Neuronal stem cell (in vitro differentiated cells): ENCODE measurements at regions not wholly inside any gene's neighbourhood (a gene's known extent, or its start where the extent isn't known, plus 50 kb on each side); places are given as distances from the start of the nearest gene placed in this dataset.

ENCODE experiments used
- DNase-seq: peaks from one replicate; pipeline ENCODE4 v3.0.0-alpha.2; 2013; ENCODE audit warnings: low spot score
- H2AFZ ChIP-seq: one replicate; pipeline ENCODE4 v1.6.1; 2013; ENCODE audit warnings: mild to moderate bottlenecking, low read length, inconsistent platforms
- H2AK5ac ChIP-seq: 2 replicates; pipeline ENCODE4 v1.6.1; 2013; ENCODE audit warnings: low read depth, mild to moderate bottlenecking, inconsistent platforms, low read length, moderate library complexity, mixed read lengths
- H2BK120ac ChIP-seq: 2 replicates; pipeline ENCODE4 v1.6.1; 2013; ENCODE audit warnings: low read depth, mild to moderate bottlenecking, inconsistent platforms, low read length, moderate library complexity, mixed read lengths
- H2BK12ac ChIP-seq: one replicate; pipeline ENCODE4 v1.6.1; 2013; ENCODE audit warnings: low read length, inconsistent platforms
- H2BK15ac ChIP-seq: 2 replicates; pipeline ENCODE4 v1.6.1; 2013; ENCODE audit warnings: mild to moderate bottlenecking, low read length, inconsistent platforms, mixed read lengths
- H2BK5ac ChIP-seq: one replicate; pipeline ENCODE4 v1.6.1; 2013; ENCODE audit warnings: inconsistent platforms, mild to moderate bottlenecking, low read length, moderate library complexity
- H3K14ac ChIP-seq: one replicate; pipeline ENCODE4 v1.6.1; 2013; ENCODE audit warnings: low read length, inconsistent platforms
- H3K18ac ChIP-seq: 2 replicates; pipeline ENCODE4 v1.6.1; 2013; ENCODE audit warnings: low read length, inconsistent platforms
- H3K23ac ChIP-seq: 2 replicates; pipeline ENCODE4 v1.6.1; 2013; ENCODE audit warnings: low read depth, mild to moderate bottlenecking, mixed read lengths, low read length, inconsistent platforms; ENCODE audit not compliant: poor library complexity
- H3K27ac ChIP-seq: replicated peaks from 3 replicates; pipeline ENCODE4 v1.5.1; 2013; ENCODE audit warnings: low read length, inconsistent platforms
- H3K27me3 ChIP-seq, 3 experiments: 2 replicates each; pipeline ENCODE4 v1.6.1; 2013; ENCODE audit warnings: low read length in 3 of 3, mild to moderate bottlenecking in 2 of 3, inconsistent platforms in 1 of 3, low read depth in 1 of 3, mixed read lengths in 1 of 3, moderate library complexity in 1 of 3; ENCODE audit not compliant: control insufficient read depth in 3 of 3, insufficient read depth in 3 of 3
- H3K36me3 ChIP-seq, 2 donors: replicated peaks in 1 of 2; 2 replicates each; pipeline ENCODE4 v1.6.1; 2013; ENCODE audit warnings: low read length in 2 of 2; ENCODE audit not compliant: control insufficient read depth in 2 of 2, insufficient read depth in 2 of 2
- H3K4ac ChIP-seq: 2 replicates; pipeline ENCODE4 v1.6.1; 2013; ENCODE audit warnings: inconsistent platforms, mild to moderate bottlenecking, low read length, moderate library complexity
- H3K4me1 ChIP-seq, 2 donors: 1 replicate in 1 of 2; 2 replicates in 1 of 2; pipeline ENCODE4 v1.6.1; 2013; ENCODE audit warnings: low read length in 2 of 2, low read depth in 1 of 2; ENCODE audit not compliant: control insufficient read depth in 2 of 2, insufficient read depth in 1 of 2
- H3K4me2 ChIP-seq: one replicate; pipeline ENCODE4 v1.6.1; 2013; ENCODE audit warnings: mild to moderate bottlenecking, low read length, inconsistent platforms; ENCODE audit not compliant: insufficient read depth, poor library complexity, severe bottlenecking
- H3K4me3 ChIP-seq, 2 donors: 2 replicates each; pipeline ENCODE4 v1.5.1; 2013; ENCODE audit warnings: low read length in 2 of 2, mild to moderate bottlenecking in 2 of 2, inconsistent platforms in 1 of 2, moderate library complexity in 1 of 2
- H3K79me1 ChIP-seq: one replicate; pipeline ENCODE4 v1.6.1; 2013; ENCODE audit warnings: low read depth, mild to moderate bottlenecking, inconsistent platforms, low read length, moderate library complexity
- H3K9ac ChIP-seq: one replicate; pipeline ENCODE4 v1.6.1; 2013; ENCODE audit warnings: mild to moderate bottlenecking, low read depth, low read length, inconsistent platforms; ENCODE audit not compliant: poor library complexity
- H3K9me3 ChIP-seq, 2 donors: replicated peaks in 1 of 2; 2 replicates each; pipeline versions ENCODE3 to v1.6.1; 2013; ENCODE audit warnings: low read length in 2 of 2, mild to moderate bottlenecking in 2 of 2, inconsistent platforms in 1 of 2, low read depth in 1 of 2, mixed read lengths in 1 of 2, moderate library complexity in 1 of 2; ENCODE audit not compliant: control insufficient read depth in 2 of 2, insufficient read depth in 1 of 2
- H4K8ac ChIP-seq: one replicate; pipeline ENCODE4 v1.6.1; 2013; ENCODE audit warnings: low read depth, mild to moderate bottlenecking, inconsistent platforms, low read length, moderate library complexity
- H4K91ac ChIP-seq: one replicate; pipeline ENCODE4 v1.6.1; 2013; ENCODE audit warnings: low read length, low read depth, mild to moderate bottlenecking, inconsistent platforms; ENCODE audit not compliant: poor library complexity
- WGBS, 2 donors: extraction: QIAGEN DNeasy Blood & Tissue Kit; methylation state at CpG; one replicate each; pipeline ENCODE4 v1.1.7; 2013; ENCODE audit warnings: missing lambda C conversion rate in 2 of 2, mixed read lengths in 1 of 2; ENCODE audit not compliant: insufficient read length in 2 of 2, insufficient replicate concordance in 1 of 2; ENCODE audit errors: extremely low coverage in 2 of 2; 5-methylcytosine and 5-hydroxymethylcytosine counted together

DNA sequence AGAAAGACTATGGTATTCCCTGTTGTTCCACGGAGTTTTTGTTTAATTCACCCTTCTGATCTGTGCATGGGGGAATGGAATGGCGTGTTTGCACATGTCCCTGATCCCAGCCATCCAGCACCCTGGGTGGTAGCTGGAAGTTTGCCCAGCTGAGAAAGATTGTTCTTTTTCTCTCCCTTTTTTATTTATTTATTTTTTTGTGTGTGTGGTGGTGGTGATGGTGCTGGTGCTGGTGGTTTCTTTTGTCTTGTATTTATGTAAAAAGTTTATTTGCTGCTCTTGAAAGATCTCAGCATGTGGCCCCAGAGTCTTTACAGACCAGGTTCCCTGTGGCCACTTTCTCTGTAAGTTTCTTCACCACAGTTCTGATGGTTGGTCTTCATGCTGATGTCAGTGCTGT, 372.6 kb downstream of the UTRN start:
- Histone ChIP-seq H3K4ac (no peak overlapping the region), H3K4me1 (peaks cover 18 to 40% of the 10 kb centered on the region in 2 donors), H3K27me3 (no peaks in the 10 kb centered on the region), H3K27ac (no peak overlapping the region), H4K91ac (no peak overlapping the region), H2AFZ (no peak overlapping the region), H3K9me3 (no peaks in the 10 kb centered on the region), H3K23ac (no peak overlapping the region), H3K79me1 (no peaks in the 10 kb centered on the region), H2BK12ac (no peak overlapping the region), H3K4me2 (no peak overlapping the region), H2BK15ac (no peak overlapping the region), H3K14ac (no peak overlapping the region), H2BK5ac (no peak overlapping the region), H3K9ac (no peak overlapping the region), H3K36me3 (no peaks in the 10 kb centered on the region), H2AK5ac (no peak overlapping the region), H2BK120ac (no peak overlapping the region), H3K18ac (no peak overlapping the region), H3K4me3 (no peak overlapping the region), H4K8ac (no peak overlapping the region)
- no peak for DNase-seq
- WGBS, 2 donors = no CpG with 5 or more reads among the region's 2 CpGs

DNA sequence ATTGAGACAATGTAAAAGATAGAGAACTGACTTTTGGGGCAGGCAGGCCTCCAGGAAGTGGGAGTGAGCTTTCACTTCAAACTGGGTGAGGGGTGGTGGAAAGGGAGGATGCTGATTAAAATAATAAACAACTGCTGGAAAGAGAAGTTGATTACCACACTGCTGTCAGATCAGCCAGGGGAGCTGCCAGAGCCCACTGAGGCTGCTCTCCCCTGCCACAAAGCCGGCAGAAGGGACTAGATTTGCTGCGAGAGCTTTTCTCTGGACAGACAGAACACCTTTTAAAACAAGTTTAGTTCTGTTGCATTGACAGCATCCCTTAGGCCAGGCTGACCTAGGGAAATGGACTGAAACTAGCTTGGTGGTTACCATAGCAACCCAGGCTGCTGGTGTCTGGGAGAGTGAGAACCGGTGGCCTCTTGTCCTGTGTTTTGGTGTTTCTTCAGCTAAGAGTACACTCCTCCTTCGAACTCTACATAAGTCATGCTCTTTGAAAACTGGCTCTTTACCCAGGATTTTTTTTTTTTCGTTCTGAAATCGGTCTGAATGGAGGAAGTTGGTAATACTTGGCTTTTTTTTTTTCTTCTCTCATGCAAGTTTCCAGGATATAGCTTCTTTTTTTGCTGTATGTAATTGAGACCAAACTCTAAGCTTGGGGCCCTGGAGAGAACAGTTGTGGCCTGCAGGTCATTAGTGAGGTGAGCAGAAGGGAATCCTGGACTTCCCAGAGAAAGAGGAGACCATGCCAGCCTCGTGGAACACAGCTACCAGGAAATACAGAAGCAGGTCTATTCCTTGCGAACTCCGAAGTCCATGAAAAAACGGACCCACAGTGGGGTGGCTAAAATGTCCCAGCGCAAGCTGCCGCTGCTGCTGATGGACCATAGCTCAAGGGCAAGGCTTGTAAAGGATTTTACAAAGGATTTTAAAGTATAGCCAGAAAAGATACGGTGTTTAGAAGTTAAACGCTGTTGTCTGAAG, 374.4 kb downstream of the UTRN start:
- no peak overlapping the region for H2BK15ac ChIP-seq
- H3K14ac ChIP-seq = no peak overlapping the region
- H3K36me3 ChIP-seq = no peaks in the 10 kb centered on the region
- H2AK5ac ChIP-seq = no peak overlapping the region
- no peak overlapping the region for H2BK120ac ChIP-seq
- peak; percentile 54 for DNase-seq
- H3K18ac ChIP-seq = peak overlapping the region; percentile 7
- no peak overlapping the region for H4K91ac ChIP-seq
- H3K9ac ChIP-seq = no peak overlapping the region
- no peak overlapping the region for H2BK5ac ChIP-seq
- H3K4me2 ChIP-seq = peak overlapping the region; percentile 13
- H2AFZ ChIP-seq = no peak overlapping the region
- no peak overlapping the region for H3K4me3 ChIP-seq
- no peak overlapping the region for H2BK12ac ChIP-seq
- H3K27ac ChIP-seq = peak overlapping the region; percentile 52
- H3K27me3 ChIP-seq = no peaks in the 10 kb centered on the region
- H3K9me3 ChIP-seq = no peaks in the 10 kb centered on the region
- peaks cover 16 to 39% of the 10 kb centered on the region in 2 donors for H3K4me1 ChIP-seq
- WGBS, 2 donors = no CpG with 5 or more reads among the region's 14 CpGs
- no peak overlapping the region for H3K4ac ChIP-seq
- no peak overlapping the region for H4K8ac ChIP-seq
- H3K23ac ChIP-seq = no peak overlapping the region
- H3K79me1 ChIP-seq = no peaks in the 10 kb centered on the region

DNA sequence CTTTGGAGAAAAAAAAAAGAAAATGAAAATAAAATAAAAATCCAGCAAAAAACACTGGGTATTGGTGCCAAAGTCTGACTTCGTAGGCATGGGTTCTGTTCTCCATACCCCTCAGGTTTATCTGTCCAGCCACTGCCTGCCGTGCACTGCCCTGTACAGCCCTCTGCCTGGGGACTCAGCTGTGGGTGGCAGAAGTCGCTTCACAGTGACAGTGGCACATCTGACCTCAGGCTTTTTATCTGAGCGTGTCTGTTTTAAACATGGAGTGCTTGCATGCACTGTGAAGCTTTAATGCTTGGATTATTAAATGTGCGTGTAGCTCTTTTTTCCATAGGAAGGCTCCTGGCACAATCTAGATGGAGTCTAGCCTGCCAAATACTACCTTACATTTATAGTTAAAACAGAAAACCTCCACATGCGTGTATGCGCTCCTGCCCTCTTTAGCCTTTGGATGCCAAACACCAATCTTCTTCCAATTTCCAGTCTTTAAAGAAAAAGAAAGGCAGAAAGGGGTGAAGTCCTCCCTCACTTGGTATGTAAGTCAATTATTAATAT, 375.5 kb downstream of the UTRN start:
- Histone ChIP-seq H2BK15ac (no peak overlapping the region), H4K8ac (no peak overlapping the region), H3K4me2 (no peak overlapping the region), H2AK5ac (no peak overlapping the region), H3K4me1 (peaks cover 14 to 36% of the 10 kb centered on the region in 2 donors), H3K9ac (no peak overlapping the region), H2BK12ac (no peak overlapping the region), H3K4me3 (no peak overlapping the region), H3K79me1 (no peaks in the 10 kb centered on the region), H3K23ac (no peak overlapping the region), H3K9me3 (no peaks in the 10 kb centered on the region), H3K36me3 (no peaks in the 10 kb centered on the region), H4K91ac (no peak overlapping the region), H2AFZ (no peak overlapping the region), H2BK5ac (no peak overlapping the region), H3K18ac (no peak overlapping the region), H3K27me3 (no peaks in the 10 kb centered on the region), H2BK120ac (no peak overlapping the region), H3K14ac (no peak overlapping the region), H3K4ac (no peak overlapping the region), H3K27ac (no peak overlapping the region)
- no CpG with 5 or more reads among the region's 7 CpGs for WGBS, 2 donors
- DNase-seq = no peak

DNA sequence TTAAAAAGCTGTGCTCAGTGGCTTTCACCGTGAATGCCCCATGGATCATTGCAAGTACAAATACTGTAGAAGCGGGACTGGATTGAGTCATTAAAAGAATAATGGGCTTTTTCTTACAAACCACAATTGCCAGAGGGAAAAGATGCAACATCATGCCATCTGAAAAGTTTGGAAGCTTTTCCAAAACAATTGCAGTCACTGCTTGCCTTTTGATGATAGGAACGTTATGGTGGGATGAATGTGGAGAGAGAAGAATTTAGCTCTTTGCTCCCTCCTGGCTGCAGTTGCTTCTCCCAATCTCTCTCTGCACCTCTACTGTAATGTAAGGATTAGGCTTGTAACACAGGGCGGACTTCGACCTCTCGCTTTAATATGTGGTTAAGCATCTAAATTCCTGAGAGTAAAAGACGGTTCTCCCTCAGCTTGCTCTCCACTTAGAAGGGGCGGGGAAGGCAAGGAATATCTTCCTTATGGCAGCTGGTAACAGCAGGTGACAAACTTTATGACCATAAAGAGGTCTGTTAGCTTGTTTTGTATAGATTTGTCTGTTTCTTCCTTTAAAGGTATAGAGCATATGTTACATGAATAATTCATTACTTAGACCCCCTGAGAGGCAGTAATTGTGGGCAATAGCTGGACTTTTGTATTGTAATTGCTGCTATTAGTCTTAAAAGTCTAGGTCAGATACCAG, 376.1 kb downstream of the UTRN start:
- Histone ChIP-seq H3K4ac (no peak overlapping the region), H3K79me1 (no peaks in the 10 kb centered on the region), H2BK5ac (no peak overlapping the region), H3K14ac (no peak overlapping the region), H3K36me3 (no peaks in the 10 kb centered on the region), H2BK120ac (no peak overlapping the region), H3K4me2 (no peak overlapping the region), H2AFZ (no peak overlapping the region), H3K23ac (no peak overlapping the region), H3K4me1 (peaks cover 14 to 33% of the 10 kb centered on the region in 2 donors), H4K91ac (no peak overlapping the region), H3K4me3 (no peak overlapping the region), H4K8ac (no peak overlapping the region), H3K27ac (no peak overlapping the region), H3K9ac (no peak overlapping the region), H2BK15ac (no peak overlapping the region), H3K18ac (no peak overlapping the region), H3K27me3 (no peaks in the 10 kb centered on the region), H3K9me3 (no peaks in the 10 kb centered on the region), H2BK12ac (no peak overlapping the region), H2AK5ac (no peak overlapping the region)
- no CpG with 5 or more reads among the region's 8 CpGs for WGBS, 2 donors
- no peak for DNase-seq
